ENCODE measurements at regions not wholly inside any gene's neighbourhood (a gene's known extent, or its start where the extent isn't known, plus 50 kb on each side); places are given as distances from the start of the nearest gene placed in this dataset.
"Not testable (repeated sequence)": the region's sequence is repeated elsewhere in the genome, so short reads cannot be mapped to it uniquely, and the experiment has no call there.

DNA sequence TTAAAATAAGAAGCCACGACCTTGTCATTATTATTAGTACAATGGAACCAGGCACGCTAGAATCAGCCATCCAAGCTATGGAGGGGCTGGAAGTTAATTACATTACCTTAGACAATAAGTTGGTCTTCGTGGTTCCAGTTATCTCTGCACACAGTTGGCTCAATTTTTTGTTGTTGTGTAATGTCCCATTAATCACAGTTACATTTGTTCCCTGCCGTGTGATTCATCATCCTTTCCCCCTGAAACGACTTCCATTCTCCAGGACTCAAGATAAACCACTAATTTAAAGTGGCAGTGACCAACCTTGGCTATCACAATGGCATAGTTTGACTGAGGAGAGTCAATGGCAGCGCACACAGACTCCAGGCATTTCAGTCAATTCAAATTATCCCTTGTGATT is 905.0 kb downstream of the RAB28 start:
- no peak for DNase-seq (ENCODE audit: low read depth)

DNA sequence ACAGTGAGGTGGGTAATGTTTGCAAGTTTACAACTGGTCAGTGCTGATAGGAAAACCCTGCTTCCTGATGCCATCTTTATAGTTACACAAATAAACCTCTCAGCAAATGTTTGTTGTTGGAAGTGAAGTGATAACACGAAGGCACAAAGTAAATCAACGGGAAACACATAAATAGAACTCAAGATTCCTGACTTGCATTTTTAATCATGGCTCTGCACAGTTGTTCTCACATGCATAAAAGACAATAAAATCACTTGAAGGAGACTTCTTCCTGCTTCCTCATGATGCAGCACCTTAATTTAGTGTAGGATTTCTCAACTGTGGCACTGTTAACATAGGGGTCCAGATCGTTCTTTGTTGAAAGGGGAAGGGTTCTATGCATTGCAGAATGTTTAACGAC is 907.7 kb downstream of the RAB28 start:
- DNase-seq (ENCODE audit: low read depth) = no peak

DNA sequence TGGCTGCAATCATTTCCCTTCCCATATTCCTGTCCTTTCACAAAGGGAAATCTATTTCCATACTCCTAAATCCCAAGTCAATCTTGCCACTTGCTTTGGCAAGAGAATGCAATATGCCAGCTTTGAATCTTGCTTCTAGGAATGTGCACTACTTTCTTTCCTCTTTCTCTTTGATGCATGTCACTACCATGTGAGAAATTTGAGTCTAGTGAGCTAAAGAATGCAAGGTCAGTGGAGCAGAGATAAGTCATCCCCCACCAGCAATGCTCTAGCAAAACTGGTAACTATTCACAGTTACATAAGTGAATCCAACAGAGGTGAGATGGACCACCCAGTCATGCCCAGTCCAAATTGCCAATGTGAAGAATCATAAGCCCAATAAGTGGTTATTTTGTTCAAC is 910.4 kb downstream of the RAB28 start:
- DNase-seq (ENCODE audit: low read depth) = no peak

DNA sequence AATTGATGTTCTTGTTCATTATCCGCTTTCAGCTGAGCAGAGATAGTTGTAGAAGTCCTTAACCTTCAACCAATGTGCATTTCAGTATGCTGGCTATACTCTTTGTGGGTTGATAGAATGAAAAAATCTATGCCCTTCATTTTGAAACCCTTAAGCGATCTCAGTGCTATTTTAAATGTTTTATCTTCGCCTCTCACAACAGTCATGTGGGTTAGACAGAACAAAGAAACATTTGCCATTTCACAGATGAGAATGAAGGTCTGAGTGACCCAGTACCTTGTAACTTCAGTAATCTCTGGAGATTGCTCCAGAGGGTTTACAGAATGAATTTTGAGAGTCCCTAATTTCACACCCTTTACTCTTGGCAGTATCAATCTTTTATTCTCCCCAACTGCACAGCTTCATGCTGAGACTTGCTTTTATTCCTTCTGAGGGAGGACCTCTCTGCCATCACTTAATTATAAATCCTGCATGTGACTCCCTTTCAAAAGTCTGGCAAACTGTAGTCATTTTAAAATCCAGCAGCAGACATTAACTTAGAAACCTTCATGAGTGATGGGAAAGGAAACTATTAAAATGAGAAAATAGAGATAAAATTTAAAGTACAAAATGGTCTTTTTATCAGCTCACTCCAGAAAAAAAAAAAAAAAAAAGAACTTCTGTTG is 921.5 kb downstream of the RAB28 start:
- DNase-seq (ENCODE audit: low read depth) = no peak

DNA sequence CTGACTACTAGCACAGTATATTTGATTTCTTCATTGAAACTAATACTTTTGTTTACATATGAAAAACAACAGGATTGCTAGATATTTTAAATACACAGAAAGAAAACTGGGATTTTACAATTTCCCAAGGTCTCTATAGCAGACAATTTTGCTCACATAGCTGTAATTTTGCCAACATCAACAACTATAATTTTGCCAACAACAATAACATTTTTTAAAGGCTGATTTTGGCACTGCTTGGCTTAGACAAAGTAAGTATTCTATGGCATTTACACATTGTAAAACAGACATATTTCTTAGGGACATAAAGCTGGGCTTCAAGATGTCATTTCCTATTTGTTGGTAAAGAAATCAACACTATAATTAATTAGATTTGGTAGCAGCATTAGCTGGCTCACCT is 922.1 kb downstream of the RAB28 start:
- DNase-seq (ENCODE audit: low read depth) = no peak

DNA sequence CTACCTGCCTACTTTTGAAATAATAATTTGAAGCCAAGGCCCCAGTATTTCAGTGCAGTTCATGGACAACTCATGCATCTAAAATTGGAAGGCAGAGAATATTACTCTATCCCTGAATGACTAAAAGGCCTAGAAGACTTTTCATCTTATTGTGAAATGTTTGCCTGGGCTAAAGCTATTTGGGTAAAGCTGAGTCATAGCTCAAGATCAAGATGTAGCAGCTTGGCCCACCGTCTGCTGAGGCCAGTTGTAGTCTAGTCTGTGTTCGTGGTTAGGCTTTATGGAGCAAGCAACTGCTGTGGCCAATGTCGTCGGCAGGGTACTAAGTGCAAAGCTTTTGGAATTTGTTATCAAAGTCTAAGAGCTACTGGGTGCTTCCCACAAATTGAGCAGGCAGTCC is 929.1 kb downstream of the RAB28 start:
- no peak for DNase-seq (ENCODE audit: low read depth)

DNA sequence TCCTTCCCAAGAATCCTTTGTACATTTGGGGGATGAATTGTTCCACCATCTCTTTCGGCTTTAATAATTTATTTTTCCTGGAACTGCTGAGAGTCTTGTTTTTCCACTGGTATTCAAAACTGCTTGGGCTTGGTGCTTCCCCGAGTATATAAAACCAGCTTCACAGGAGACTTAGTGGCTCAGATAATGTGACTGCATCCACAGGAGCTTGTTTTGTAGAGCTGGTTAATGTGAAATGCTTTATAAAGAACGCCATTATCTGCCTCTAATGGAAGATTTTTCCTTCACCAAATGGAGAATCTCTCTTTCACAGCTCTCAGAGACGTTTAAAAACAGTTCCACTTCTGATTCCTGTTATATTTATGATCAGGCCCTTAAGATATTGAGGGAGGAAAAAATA is 935.5 kb downstream of the RAB28 start:
- no peak for DNase-seq (ENCODE audit: low read depth)

GRCh38 chr4:12545812-12546211 is 938.3 kb downstream of the RAB28 start:
- DNase-seq (ENCODE audit: low read depth) = no peak

- no peak for DNase-seq (ENCODE audit: low read depth)
Measured at GRCh38 chr4:12538162-12538561, 946.0 kb downstream of the RAB28 start.

DNA sequence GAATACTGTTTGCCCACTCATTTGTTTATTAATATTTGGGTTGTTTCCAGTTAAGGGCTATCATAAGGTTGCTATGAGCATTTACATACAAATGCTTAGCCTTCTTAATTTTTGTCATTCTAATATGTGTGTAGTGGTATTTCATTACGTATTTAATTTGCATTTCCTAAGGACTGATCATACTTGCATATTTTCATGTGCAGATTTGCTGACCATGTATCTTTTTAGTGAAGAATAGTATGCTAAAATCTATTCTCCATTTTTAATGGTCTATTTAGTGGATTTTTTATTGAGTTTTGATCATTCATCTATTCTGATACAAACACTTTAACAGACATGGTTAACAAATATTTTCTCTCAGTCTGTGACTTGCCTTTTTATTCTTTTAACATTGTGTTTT is 949.5 kb downstream of the RAB28 start:
- DNase-seq (ENCODE audit: low read depth) = no peak

GRCh38 chr4:12519426-12519825 is 964.7 kb downstream of the RAB28 start:
- no peak for DNase-seq (ENCODE audit: low read depth)

DNA sequence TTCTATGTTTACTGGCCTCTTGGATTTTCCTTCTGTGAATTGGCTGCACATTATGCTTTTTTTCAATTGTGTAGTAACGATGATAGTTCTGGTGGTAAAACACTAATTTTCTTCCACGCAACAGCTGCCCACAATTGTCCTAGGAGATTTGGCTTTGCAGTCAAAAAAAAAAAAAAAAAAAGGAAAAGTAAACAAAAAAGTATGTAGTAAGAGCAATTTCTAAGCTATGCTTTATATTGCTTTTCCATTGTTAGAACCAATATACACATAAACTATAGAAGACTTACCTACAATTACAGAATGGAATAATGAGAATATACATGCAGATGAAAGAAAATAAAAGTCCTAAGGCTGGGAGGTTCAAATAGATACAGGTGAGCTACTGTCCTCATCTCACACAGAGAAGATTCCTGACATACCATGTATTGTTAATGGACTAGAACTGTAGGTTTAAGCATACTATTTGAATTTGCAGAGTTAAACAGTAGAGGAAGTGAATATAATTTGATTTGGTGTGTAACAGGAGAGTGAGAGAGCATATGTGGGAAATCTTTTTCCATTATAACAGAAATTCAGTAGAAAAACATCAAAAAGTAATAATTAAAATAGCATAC is 976.2 kb downstream of the RAB28 start:
- DNase-seq (ENCODE audit: low read depth) = no peak

DNA sequence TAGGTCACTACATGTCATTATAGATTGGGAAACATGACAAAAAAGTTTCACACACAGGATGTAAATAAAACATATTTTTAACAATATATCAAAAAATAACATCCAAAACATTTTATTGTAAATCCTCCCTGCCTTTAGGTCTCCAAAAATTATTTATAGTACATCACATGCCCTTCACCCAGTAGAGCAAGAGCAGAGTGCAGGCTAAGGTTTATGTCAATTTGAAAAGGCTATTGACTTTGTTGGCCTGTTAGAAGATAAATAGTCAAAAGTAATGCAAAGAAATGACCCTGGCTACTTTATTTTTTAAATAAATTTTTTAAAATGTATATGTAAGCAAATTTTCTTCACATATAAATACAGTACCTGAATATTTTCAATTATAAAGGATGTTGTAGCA is 983.7 kb downstream of the RAB28 start:
- DNase-seq (ENCODE audit: low read depth) = no peak

GRCh38 chr4:12499693-12500092 is 984.4 kb downstream of the RAB28 start:
- no peak for DNase-seq (ENCODE audit: low read depth)

GRCh38 chr4:12495211-12495610 is 988.9 kb downstream of the RAB28 start:
- DNase-seq (ENCODE audit: low read depth) = no peak

DNA sequence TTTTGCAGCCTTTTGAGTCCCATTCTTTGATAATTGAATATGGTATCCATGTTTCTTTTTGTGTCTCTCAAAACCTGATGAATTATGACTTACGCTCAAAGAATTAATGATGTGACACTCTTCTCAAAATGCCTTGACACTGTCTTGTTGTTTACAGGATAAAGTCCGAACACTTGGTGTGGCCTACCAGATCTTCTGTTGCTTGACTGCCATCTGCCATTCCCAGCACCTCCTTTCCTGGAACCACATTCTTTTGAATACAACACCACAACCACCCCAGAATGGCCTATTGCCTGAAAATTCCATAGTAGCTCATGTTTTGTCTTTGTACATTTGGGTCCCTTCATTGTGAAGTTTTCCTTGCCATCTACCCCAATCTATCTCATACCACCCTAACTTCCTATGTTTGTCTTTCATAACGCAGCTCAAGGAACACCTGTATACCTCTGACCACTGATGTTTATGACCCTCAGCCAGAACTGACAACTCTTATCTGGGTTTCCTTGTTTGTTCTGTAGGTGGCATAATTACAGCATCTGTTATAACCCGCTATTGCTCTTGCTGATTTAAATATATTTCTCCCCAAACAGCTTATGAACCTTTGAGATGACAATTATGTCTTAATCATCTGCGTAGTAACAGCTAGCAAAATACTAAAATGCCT is 991.3 kb downstream of the RAB28 start:
- no peak for DNase-seq (ENCODE audit: low read depth)

DNA sequence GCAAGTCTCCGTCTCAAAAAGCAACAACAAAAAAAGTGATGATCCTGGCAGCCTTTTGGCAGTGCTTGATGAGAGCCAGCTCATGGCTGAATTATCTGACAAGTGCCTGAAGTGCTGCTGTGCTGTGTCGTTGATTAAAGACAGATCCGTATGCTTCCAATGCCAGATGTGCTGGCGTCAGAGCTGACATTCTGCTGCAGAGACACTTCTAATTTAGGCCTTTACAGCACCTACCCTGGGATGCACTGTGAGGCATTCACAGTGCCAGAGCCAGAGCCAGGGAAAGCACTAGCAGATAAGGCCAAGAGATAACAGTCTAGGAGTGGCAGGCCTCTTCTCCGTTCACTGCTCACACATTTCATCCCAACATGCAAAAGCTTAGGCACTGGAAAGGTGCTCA is 995.5 kb downstream of the RAB28 start:
- no peak for DNase-seq (ENCODE audit: low read depth)

DNA sequence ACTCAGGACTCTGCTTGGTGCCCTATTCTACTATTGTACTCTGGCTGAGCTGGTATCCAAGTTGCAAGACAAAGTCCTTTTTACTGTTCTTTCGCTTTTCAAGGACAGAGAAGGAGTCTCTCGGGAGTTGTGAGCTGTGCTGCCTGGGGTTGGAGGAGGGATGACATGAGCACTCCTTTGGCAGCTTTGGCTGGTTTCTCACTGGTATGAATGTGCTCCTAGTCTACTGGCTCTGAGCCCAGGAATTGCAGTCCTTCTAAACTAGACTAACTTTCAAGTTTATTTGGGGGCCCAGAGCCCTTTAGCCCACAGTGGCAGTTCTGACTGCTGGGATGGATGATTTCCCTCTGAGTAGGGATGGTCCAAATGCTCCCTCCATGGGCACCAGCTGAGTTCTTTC is 997.1 kb downstream of the RAB28 start:
- no peak for DNase-seq (ENCODE audit: low read depth)

- no peak for DNase-seq (ENCODE audit: low read depth)
Measured at GRCh38 chr4:12472087-12472486, 1012.1 kb downstream of the RAB28 start.

DNA sequence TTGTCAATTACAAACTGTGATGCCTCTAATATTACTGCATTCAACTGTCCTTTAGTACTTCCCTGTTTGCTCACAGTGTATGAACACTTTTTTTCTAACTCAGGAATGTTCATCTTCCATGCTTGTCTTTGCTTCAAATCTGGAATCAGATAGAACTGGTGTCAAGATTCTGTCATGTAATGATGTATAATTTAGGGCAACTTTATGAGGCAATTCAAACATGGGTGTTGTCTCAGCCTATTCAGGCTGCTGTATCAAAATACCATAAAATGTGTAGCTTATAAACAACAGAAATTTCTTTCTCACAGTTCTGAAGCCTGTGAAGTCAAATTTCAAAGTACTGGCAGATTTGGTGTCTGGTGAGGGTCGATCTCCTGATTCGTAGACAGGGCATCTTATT is 1012.9 kb downstream of the RAB28 start:
- no peak for DNase-seq (ENCODE audit: low read depth)

DNA sequence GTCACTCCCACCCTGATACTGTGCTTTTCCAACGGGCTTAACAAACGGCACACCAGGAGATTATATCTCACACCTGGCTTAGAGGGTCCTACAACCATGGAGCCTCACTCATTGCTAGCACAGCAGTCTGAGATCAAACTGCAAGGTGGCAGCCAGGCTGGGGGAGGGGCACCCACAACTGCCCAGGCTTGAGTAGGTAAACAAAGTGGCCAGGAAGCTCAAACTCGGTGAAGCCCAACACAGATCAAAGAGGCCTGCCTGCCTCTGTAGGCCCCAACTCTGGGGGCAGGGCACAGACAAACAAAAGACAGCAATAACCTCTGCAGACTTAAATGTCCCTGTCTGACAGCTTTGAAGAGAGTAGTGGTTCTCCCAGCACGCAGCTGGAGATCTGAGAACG is 1022.6 kb downstream of the RAB28 start:
- DNase-seq (ENCODE audit: low read depth) = not testable (repeated sequence)

DNA sequence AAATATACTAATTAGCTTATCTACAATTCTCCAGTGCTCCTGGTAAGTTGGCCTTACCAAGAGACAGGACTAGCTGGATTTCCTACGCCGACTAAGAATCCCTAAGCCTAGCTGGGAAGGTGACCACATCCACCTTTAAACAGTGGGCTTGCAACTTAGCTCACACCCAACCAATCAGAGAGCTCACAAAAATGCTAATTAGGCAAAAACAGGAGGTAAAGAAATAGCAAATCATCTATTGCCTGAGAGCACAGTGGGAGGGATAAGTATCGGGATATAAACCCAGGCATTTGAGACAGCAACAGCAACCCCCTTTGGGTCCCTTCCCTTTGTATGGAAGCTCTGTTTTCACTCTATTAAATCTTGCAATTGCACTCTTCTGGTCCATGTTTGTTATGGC is 1025.0 kb downstream of the RAB28 start:
- DNase-seq (ENCODE audit: low read depth) = no peak

DNA sequence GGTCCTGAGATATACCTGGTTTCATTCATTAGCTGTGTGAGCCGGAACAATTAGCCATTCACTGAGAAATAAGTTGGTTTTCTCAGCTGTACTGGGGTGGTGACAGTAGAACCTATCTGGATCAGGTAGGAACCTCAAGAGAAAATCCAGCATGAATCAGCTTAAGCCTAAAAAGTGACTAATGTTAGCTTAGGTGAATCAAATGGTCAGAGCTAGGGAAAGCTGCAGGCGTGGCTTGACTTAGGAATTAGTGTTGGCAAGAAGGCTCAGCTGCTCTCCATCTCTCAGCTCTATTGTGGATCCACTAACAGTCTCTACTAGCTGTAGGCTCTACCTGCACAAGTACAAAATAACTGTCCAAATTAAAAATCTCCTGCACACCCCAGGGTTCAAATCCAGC is 1025.5 kb downstream of the RAB28 start:
- DNase-seq (ENCODE audit: low read depth) = no peak

DNA sequence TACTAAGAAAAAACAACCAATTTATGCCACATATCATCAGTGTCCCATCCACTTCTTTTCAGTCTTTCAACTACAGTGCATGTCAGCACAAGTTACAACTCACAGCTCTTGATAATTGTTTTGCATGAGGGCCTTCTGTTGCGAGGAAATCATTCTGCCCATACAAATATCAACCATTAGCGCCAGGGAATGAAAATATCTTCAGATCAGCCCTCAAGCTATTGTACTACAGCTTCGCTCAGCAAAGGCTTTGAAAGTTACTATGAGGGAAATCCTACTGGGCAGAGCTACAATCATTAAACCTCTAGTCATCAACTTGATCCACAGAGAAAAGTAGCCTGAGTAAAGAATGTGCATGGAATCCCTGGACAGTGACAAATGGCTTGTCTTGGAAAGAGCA is 1023.6 kb upstream of the HS3ST1 start:
- no peak for DNase-seq (ENCODE audit: low read depth)
